Subcutaneous abdominal adipose tissue (tissue), 5 donors: ENCODE measurements at regions not wholly inside any gene's neighbourhood (a gene's known extent, or its start where the extent isn't known, plus 50 kb on each side); places are given as distances from the start of the nearest gene placed in this dataset.

Source experiments
- H3K27ac ChIP-seq: one replicate; pipeline ENCODE4 v1.7.0; 2013; ENCODE audit warnings: low read depth, mild to moderate bottlenecking, inconsistent platforms, low read length, moderate library complexity
- H3K27me3 ChIP-seq, 5 donors: one replicate each; pipeline ENCODE4 v1.7.0; 2013; ENCODE audit warnings: low read length in 5 of 5, inconsistent platforms in 1 of 5; ENCODE audit not compliant: control insufficient read depth in 5 of 5, insufficient read depth in 4 of 5
- H3K36me3 ChIP-seq, 5 donors: one replicate each; pipeline ENCODE4 v1.7.0; 2013; ENCODE audit warnings: low read length in 5 of 5; ENCODE audit not compliant: control insufficient read depth in 5 of 5, insufficient read depth in 5 of 5
- H3K4me1 ChIP-seq, 5 donors: one replicate each; pipeline ENCODE4 v1.7.0; 2013; ENCODE audit warnings: low read length in 5 of 5, mild to moderate bottlenecking in 3 of 5, moderate library complexity in 1 of 5; ENCODE audit not compliant: control insufficient read depth in 5 of 5, insufficient read depth in 5 of 5
- H3K4me3 ChIP-seq, 5 donors: one replicate each; pipeline ENCODE4 v1.7.0; 2013; ENCODE audit warnings: low read length in 5 of 5, low read depth in 1 of 5
- H3K9ac ChIP-seq, 5 donors: one replicate each; pipeline ENCODE4 v1.7.0; 2013; ENCODE audit warnings: low read length in 5 of 5, mild to moderate bottlenecking in 4 of 5, moderate library complexity in 3 of 5
- H3K9me3 ChIP-seq, 5 donors: one replicate each; pipeline ENCODE4 v1.7.0; 2013; ENCODE audit warnings: low read length in 5 of 5; ENCODE audit not compliant: control insufficient read depth in 5 of 5
- donor health status: healthy.
- donor health status: healthy.
- donor health status: healthy.
- donor health status: healthy.
- donor health status: healthy.

GRCh38 chr1:56156971-56157876 lies 422.1 kb downstream of the PLPP3 start:
- H3K4me3 ChIP-seq, result no peak overlapping the region
- no peaks in the 10 kb centered on the region for H3K4me1 ChIP-seq
- no peaks in the 10 kb centered on the region for H3K9me3 ChIP-seq
- no peak overlapping the region for H3K27ac ChIP-seq
- H3K27me3 ChIP-seq, result no peaks in the 10 kb centered on the region
- H3K36me3 ChIP-seq, result no peaks in the 10 kb centered on the region
- no peak overlapping the region for H3K9ac ChIP-seq

GRCh38 chr1:56153276-56153675 lies 426.1 kb downstream of the PLPP3 start:
- Histone ChIP-seq H3K4me3 (no peak overlapping the region), H3K9ac (no peak overlapping the region), H3K4me1 (peaks cover 0 to 15% (median 8%) of the 10 kb centered on the region in 5 donors), H3K9me3 (no peaks in the 10 kb centered on the region), H3K27ac (no peak overlapping the region), H3K36me3 (no peaks in the 10 kb centered on the region), H3K27me3 (no peaks in the 10 kb centered on the region)

- no peak overlapping the region for H3K27ac ChIP-seq
- no peaks in the 10 kb centered on the region for H3K36me3 ChIP-seq
- peaks cover 0 to 15% (median 9%) of the 10 kb centered on the region in 5 donors for H3K4me1 ChIP-seq
- no peaks in the 10 kb centered on the region for H3K27me3 ChIP-seq
- no peak overlapping the region for H3K4me3 ChIP-seq
- H3K9me3 ChIP-seq, result no peaks in the 10 kb centered on the region
- no peak overlapping the region for H3K9ac ChIP-seq
Measured at GRCh38 chr1:56152635-56153034, 426.7 kb downstream of the PLPP3 start.

- H3K36me3 ChIP-seq, result no peaks in the 10 kb centered on the region
- no peak overlapping the region for H3K9ac ChIP-seq
- H3K27me3 ChIP-seq, result no peaks in the 10 kb centered on the region
- no peak overlapping the region for H3K4me3 ChIP-seq
- H3K9me3 ChIP-seq, result no peaks in the 10 kb centered on the region
- H3K27ac ChIP-seq, result no peak overlapping the region
- peaks cover 0 to 21% (median 16%) of the 10 kb centered on the region in 5 donors for H3K4me1 ChIP-seq
Measured at GRCh38 chr1:56151402-56151801, 428.0 kb downstream of the PLPP3 start.

- H3K9me3 ChIP-seq, result no peaks in the 10 kb centered on the region
- no peak overlapping the region for H3K27ac ChIP-seq
- no peaks in the 10 kb centered on the region for H3K27me3 ChIP-seq
- H3K9ac ChIP-seq, result no peak overlapping the region
- no peaks in the 10 kb centered on the region for H3K36me3 ChIP-seq
- H3K4me1 ChIP-seq, result peaks cover 0 to 25% (median 23%) of the 10 kb centered on the region in 5 donors
- H3K4me3 ChIP-seq, result no peak overlapping the region
Measured at GRCh38 chr1:56150441-56151215, 428.7 kb downstream of the PLPP3 start.

GRCh38 chr1:56149761-56150160 lies 429.6 kb downstream of the PLPP3 start:
- Histone ChIP-seq H3K27me3 (no peaks in the 10 kb centered on the region), H3K9me3 (no peaks in the 10 kb centered on the region), H3K4me3 (no peak overlapping the region), H3K27ac (no peak overlapping the region), H3K9ac (no peak overlapping the region), H3K4me1 (peaks cover 0 to 25% (median 23%) of the 10 kb centered on the region in 5 donors), H3K36me3 (no peaks in the 10 kb centered on the region)

- no peaks in the 10 kb centered on the region for H3K36me3 ChIP-seq
- no peak overlapping the region for H3K4me3 ChIP-seq
- no peak overlapping the region for H3K27ac ChIP-seq
- peaks cover 0 to 25% (median 23%) of the 10 kb centered on the region in 5 donors for H3K4me1 ChIP-seq
- H3K9me3 ChIP-seq, result no peaks in the 10 kb centered on the region
- H3K9ac ChIP-seq, result no peak overlapping the region
- H3K27me3 ChIP-seq, result no peaks in the 10 kb centered on the region
Measured at GRCh38 chr1:56148326-56149193, 430.8 kb downstream of the PLPP3 start.

GRCh38 chr1:56147459-56147858 lies 431.9 kb downstream of the PLPP3 start:
- Histone ChIP-seq H3K9me3 (no peaks in the 10 kb centered on the region), H3K4me1 (peaks cover 0 to 25% (median 23%) of the 10 kb centered on the region in 5 donors), H3K27ac (no peak overlapping the region), H3K9ac (no peak overlapping the region), H3K36me3 (no peaks in the 10 kb centered on the region), H3K4me3 (no peak overlapping the region), H3K27me3 (no peaks in the 10 kb centered on the region)

- no peaks in the 10 kb centered on the region for H3K36me3 ChIP-seq
- no peak overlapping the region for H3K27ac ChIP-seq
- H3K9me3 ChIP-seq, result no peaks in the 10 kb centered on the region
- no peak overlapping the region for H3K4me3 ChIP-seq
- no peaks in the 10 kb centered on the region for H3K27me3 ChIP-seq
- H3K9ac ChIP-seq, result no peak overlapping the region
- peaks cover 0 to 25% (median 23%) of the 10 kb centered on the region in 5 donors for H3K4me1 ChIP-seq
Measured at GRCh38 chr1:56147034-56147433, 432.3 kb downstream of the PLPP3 start.
